H1 (cell line): ENCODE measurements at regions not wholly inside any gene's neighbourhood (a gene's known extent, or its start where the extent isn't known, plus 50 kb on each side); places are given as distances from the start of the nearest gene placed in this dataset.

Source experiments
- CTCF ChIA-PET: fragments of 300-600 bp; sonication (Branson Sonifier 250); formaldehyde crosslinking; loops from one replicate; lab custom pipeline; 2021; ENCODE audit not compliant: partially characterized antibody; lab: Charles Lee
- POLR2A ChIA-PET: fragments of 300-600 bp; sonication (Branson Sonifier 250); formaldehyde crosslinking; loops from one replicate; lab custom pipeline; 2021; ENCODE audit warnings: inconsistent platforms; ENCODE audit not compliant: partially characterized antibody; lab: Charles Lee
- DNase-seq, 2 experiments: peaks; one replicate each; pipeline versions ENCODE4 v3.0.0 to v3.0.0-alpha.2; 2010 to 2022; ENCODE audit warnings: low spot score in 2 of 2, low read depth in 1 of 2, mixed read lengths in 1 of 2
- FAIRE-seq: peaks from 2 replicates; lab custom pipeline; 2011; peaks lifted over from hg19 to GRCh38; lab: Jason Lieb, UNC
- H2AFZ ChIP-seq: 2 replicates; pipeline ENCODE4 v1.8.1; 2012; ENCODE audit warnings: low read length, inconsistent platforms
- H2AK5ac ChIP-seq: 2 replicates; pipeline ENCODE4 v1.6.1; 2013; ENCODE audit warnings: low read depth, low read length
- H2BK120ac ChIP-seq: replicated peaks from 2 replicates; pipeline ENCODE3; 2013; ENCODE audit warnings: low read depth, low read length, inconsistent platforms
- H2BK12ac ChIP-seq: 2 replicates; pipeline ENCODE4 v1.6.1; 2013; ENCODE audit warnings: low read depth, low read length
- H2BK15ac ChIP-seq: 2 replicates; pipeline ENCODE4 v1.6.1; 2013; ENCODE audit warnings: low read length
- H2BK20ac ChIP-seq: 2 replicates; pipeline ENCODE4 v1.6.1; 2013; ENCODE audit warnings: low read length
- H2BK5ac ChIP-seq: 2 replicates; pipeline ENCODE4 v1.6.1; 2013; ENCODE audit warnings: low read depth, low read length
- H3K14ac ChIP-seq: 2 replicates; pipeline ENCODE4 v1.6.1; 2013; ENCODE audit warnings: inconsistent platforms; ENCODE audit not compliant: insufficient read length
- H3K18ac ChIP-seq: 2 replicates; pipeline ENCODE4 v1.6.1; 2013; ENCODE audit warnings: low read length; ENCODE audit errors: extremely low read depth
- H3K23ac ChIP-seq: 2 replicates; pipeline ENCODE4 v1.6.1; 2013; ENCODE audit warnings: inconsistent platforms; ENCODE audit not compliant: insufficient read length
- H3K23me2 ChIP-seq: 2 replicates; pipeline ENCODE4 v1.6.1; 2013; ENCODE audit warnings: low read depth, low read length
- H3K27ac ChIP-seq: 2 replicates; pipeline ENCODE4 v1.6.1; 2011; ENCODE audit warnings: low read depth, low read length, inconsistent platforms
- H3K27me3 ChIP-seq, 4 experiments: replicated peaks in 1 of 4; 1 replicate in 1 of 4; 2 replicates in 3 of 4; pipeline versions ENCODE4 v1.6.1 to v1.8.1; 2011 to 2013; ENCODE audit warnings: low read length in 3 of 4, mild to moderate bottlenecking in 3 of 4, inconsistent platforms in 2 of 4, mixed read lengths in 2 of 4, moderate library complexity in 1 of 4; ENCODE audit not compliant: control insufficient read depth in 3 of 4, insufficient read depth in 3 of 4; ENCODE audit errors: extremely low read depth in 1 of 4
- H3K36me3 ChIP-seq, 4 experiments: 2 replicates each; pipeline versions ENCODE4 v1.6.1 to v1.8.1; 2011 to 2013; ENCODE audit warnings: mild to moderate bottlenecking in 4 of 4, low read length in 3 of 4, moderate library complexity in 2 of 4, control low read depth in 1 of 4, inconsistent platforms in 1 of 4; ENCODE audit not compliant: insufficient read depth in 4 of 4, control insufficient read depth in 2 of 4
- H3K4ac ChIP-seq: replicated peaks from 2 replicates; pipeline ENCODE3; 2013; ENCODE audit warnings: low read length, low read depth, mixed read lengths, inconsistent platforms; ENCODE audit not compliant: insufficient read length
- H3K4me1 ChIP-seq, 4 experiments: replicated peaks in 1 of 4; 1 replicate in 1 of 4; 2 replicates in 3 of 4; pipeline versions ENCODE4 v1.6.1 to v1.8.1; 2011 to 2013; ENCODE audit warnings: low read length in 3 of 4, inconsistent platforms in 2 of 4, mixed read lengths in 1 of 4; ENCODE audit not compliant: insufficient read depth in 4 of 4, control insufficient read depth in 3 of 4
- H3K4me2 ChIP-seq, 2 experiments: 2 replicates each; pipeline versions ENCODE4 v1.6.1 to v1.8.1; 2011 to 2013; ENCODE audit warnings: low read depth in 2 of 2, low read length in 2 of 2, control low read depth in 1 of 2, inconsistent platforms in 1 of 2, mild to moderate bottlenecking in 1 of 2; ENCODE audit not compliant: insufficient read depth in 1 of 2
- H3K4me3 ChIP-seq, 4 experiments: fragments of 200-600, 300-600 bp in 1 of 4; sonication (generic), shearing (Covaris generic), sonication (Bioruptor Twin) in 1 of 4; 2 replicates each; pipeline versions ENCODE4 v1.5.1 to v1.8.1; 2011 to 2016; ENCODE audit warnings: low read length in 4 of 4, low read depth in 3 of 4, control low read depth in 2 of 4, inconsistent platforms in 2 of 4, mild to moderate bottlenecking in 2 of 4, mixed read lengths in 1 of 4, moderate library complexity in 1 of 4; ENCODE audit not compliant: insufficient read depth in 2 of 4; ENCODE audit errors: extremely low read depth in 1 of 4
- H3K56ac ChIP-seq: replicated peaks from 2 replicates; pipeline ENCODE3; 2013; ENCODE audit warnings: low read depth, mild to moderate bottlenecking, mixed read lengths, low read length, inconsistent platforms; ENCODE audit not compliant: insufficient read length
- H3K79me1 ChIP-seq: 2 replicates; pipeline ENCODE4 v1.6.1; 2013; ENCODE audit warnings: low read depth, low read length, control low read depth
- H3K79me2 ChIP-seq, 2 experiments: 2 replicates each; pipeline versions ENCODE4 v1.6.1 to v1.8.1; 2012 to 2013; ENCODE audit warnings: low read length in 2 of 2, mild to moderate bottlenecking in 2 of 2, inconsistent platforms in 1 of 2; ENCODE audit not compliant: insufficient read depth in 2 of 2, control insufficient read depth in 1 of 2
- H3K9ac ChIP-seq, 4 experiments: replicated peaks in 1 of 4; 1 replicate in 1 of 4; 2 replicates in 3 of 4; pipeline versions ENCODE4 v1.6.1 to v1.8.1; 2011 to 2013; ENCODE audit warnings: low read depth in 3 of 4, low read length in 3 of 4, control low read depth in 2 of 4, mild to moderate bottlenecking in 2 of 4, moderate library complexity in 2 of 4, inconsistent platforms in 1 of 4; ENCODE audit errors: extremely low read depth in 1 of 4
- H3K9me3 ChIP-seq, 2 experiments: 2 replicates each; pipeline versions ENCODE4 v1.6.1 to v1.8.1; 2012 to 2013; ENCODE audit warnings: mild to moderate bottlenecking in 2 of 2, moderate library complexity in 2 of 2, control low read depth in 1 of 2, inconsistent platforms in 1 of 2, low read depth in 1 of 2, low read length in 1 of 2, mixed read lengths in 1 of 2; ENCODE audit not compliant: insufficient read depth in 2 of 2
- H4K20me1 ChIP-seq, 2 experiments: replicated peaks in 1 of 2; 2 replicates each; pipeline versions ENCODE3 to v1.8.1; 2011 to 2013; ENCODE audit warnings: inconsistent platforms in 2 of 2, low read length in 2 of 2, mild to moderate bottlenecking in 1 of 2; ENCODE audit not compliant: insufficient read depth in 2 of 2, control insufficient read depth in 1 of 2
- H4K5ac ChIP-seq: 2 replicates; pipeline ENCODE4 v1.6.1; 2013; ENCODE audit warnings: low read length, low read depth, mixed read lengths, inconsistent platforms; ENCODE audit not compliant: insufficient read length
- H4K8ac ChIP-seq: 2 replicates; pipeline ENCODE4 v1.8.0; 2013; ENCODE audit warnings: mild to moderate bottlenecking, moderate library complexity, low read length, inconsistent platforms; ENCODE audit not compliant: insufficient read depth; ENCODE audit errors: extremely low read depth
- H4K91ac ChIP-seq: replicated peaks from 2 replicates; pipeline ENCODE3; 2013; ENCODE audit warnings: low read length, mixed read lengths, inconsistent platforms; ENCODE audit not compliant: insufficient read length
- SIN3A ChIP-seq, 2 experiments: IDR thresholded peaks in 1 of 2; conservative IDR thresholded peaks in 1 of 2; 2 replicates each; pipeline ENCODE4 v1.6.1; 2011 to 2012; ENCODE audit warnings: low read length in 2 of 2, improper control_type of control experiment in 1 of 2, low read depth in 1 of 2, mild to moderate bottlenecking in 1 of 2
- WGBS, 2 experiments: shearing (Covaris generic) in 1 of 2; methylation state at CpG; one replicate each; pipeline versions ENCODE4 v1.1.6 to v1.1.7; 2013 to 2015; ENCODE audit warnings: low lambda C conversion rate in 2 of 2, mixed read lengths in 2 of 2, inconsistent platforms in 1 of 2, low coverage in 1 of 2, missing lambda C conversion rate in 1 of 2; ENCODE audit not compliant: insufficient replicate concordance in 2 of 2, insufficient coverage in 1 of 2, insufficient read length in 1 of 2; ENCODE audit errors: extremely low coverage in 1 of 2, missing lambda C conversion rate in 1 of 2; 5-methylcytosine and 5-hydroxymethylcytosine counted together

DNA sequence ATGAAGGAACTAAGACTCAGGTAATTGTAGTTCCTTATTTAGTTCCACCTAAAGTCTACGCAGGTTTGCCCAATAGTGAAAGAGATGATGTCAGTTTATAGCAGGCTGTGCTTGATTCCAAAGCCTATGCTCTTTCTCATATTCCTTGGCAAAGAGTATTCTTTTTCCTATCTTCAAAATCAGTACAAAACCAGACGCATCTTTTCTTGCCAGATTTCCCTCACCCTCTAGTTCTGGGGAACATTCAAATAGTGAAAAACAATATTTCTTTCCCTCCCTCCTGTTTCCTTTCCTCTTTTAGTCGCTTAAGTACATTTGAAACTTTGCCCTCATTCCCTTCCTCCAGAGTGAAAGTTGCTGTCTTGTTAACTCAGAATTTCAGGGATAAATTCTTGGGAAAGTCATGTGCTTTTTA lies 134.6 kb upstream of the PDZRN3 start:
- H3K23ac ChIP-seq: no peak overlapping the region
- FAIRE-seq (no peak), DNase-seq (no peak)
- H3K9ac ChIP-seq: no peak overlapping the region
- no peak overlapping the region for H3K56ac ChIP-seq
- H2BK15ac ChIP-seq: no peak overlapping the region
- H3K4ac ChIP-seq: no peak overlapping the region
- no peaks in the 10 kb centered on the region for H3K79me1 ChIP-seq
- no peak overlapping the region for H4K5ac ChIP-seq
- no peaks in the 10 kb centered on the region for H3K27me3 ChIP-seq
- H3K4me1 ChIP-seq: peaks cover 2 to 19% (median 11%) of the 10 kb centered on the region in 4 experiments; a peak in 6 of 7 replicates
- POLR2A ChIA-PET: no interaction called here
- no peak overlapping the region for H3K27ac ChIP-seq
- H3K18ac ChIP-seq: no peak overlapping the region
- TF ChIP-seq SIN3A (conservative IDR thresholded peaks at IDR 0.05 in 1 of 2, IDR thresholded peaks at IDR 0.05 in 1 of 2; ENCODE audit: low read depth in 1 of 2, low read length in 2 of 2): no peak
- CTCF ChIA-PET: interaction anchor here (1.0 kb wide), 1 partner anchor 9 kb away, joined by 3 read pairs; no protein-coding TSS in a partner anchor
- no peak overlapping the region for H3K4me3 ChIP-seq
- no peak overlapping the region for H4K91ac ChIP-seq
- no peak overlapping the region for H2AK5ac ChIP-seq
- 87% methylated on average over 3 of the region's 3 CpGs; no CpG with 5 or more reads in 1 of the 2 experiments for WGBS, 2 experiments
- no peaks in the 10 kb centered on the region for H4K20me1 ChIP-seq
- no peak overlapping the region for H2BK20ac ChIP-seq
- H2BK12ac ChIP-seq: no peak overlapping the region
- no peaks in the 10 kb centered on the region for H3K79me2 ChIP-seq
- H2BK120ac ChIP-seq: no peak overlapping the region
- H3K14ac ChIP-seq: no peak overlapping the region
- H3K4me2 ChIP-seq: no peak overlapping the region
- no peaks in the 10 kb centered on the region; a peak in 1 of 8 replicates for H3K36me3 ChIP-seq
- H4K8ac ChIP-seq: no peak overlapping the region
- H2AFZ ChIP-seq: no peak overlapping the region
- no peaks in the 10 kb centered on the region for H3K9me3 ChIP-seq
- H3K23me2 ChIP-seq: no peaks in the 10 kb centered on the region
- no peak overlapping the region for H2BK5ac ChIP-seq
